Upper lobe of left lung (tissue), 6 donors: ENCODE measurements at regions not wholly inside any gene's neighbourhood (a gene's known extent, or its start where the extent isn't known, plus 50 kb on each side); places are given as distances from the start of the nearest gene placed in this dataset.

Source experiments
- ATAC-seq, 2 donors: fragments of 200-7000 bp; cut with Tn5 transposase; one replicate each; pipeline ENCODE4 v1.9.1; 2022; ENCODE audit warnings: mild to moderate bottlenecking in 2 of 2, moderate library complexity in 2 of 2; ENCODE audit not compliant: low FRiP score in 2 of 2
- DNase-seq, 2 donors: peaks; one replicate each; pipeline ENCODE4 v3.0.0-alpha.2; 2019 to 2020
- H3K27ac ChIP-seq, 4 donors: fragments of 200-600 bp; sonication (generic); one replicate each; pipeline ENCODE4 v1.5.1; 2016 to 2019
- H3K27me3 ChIP-seq, 4 donors: fragments of 200-600 bp; sonication (generic); one replicate each; pipeline ENCODE4 v1.5.1; 2017 to 2019
- H3K36me3 ChIP-seq, 4 donors: fragments of 200-600 bp; sonication (generic); one replicate each; pipeline ENCODE4 v1.5.1; 2016 to 2019
- H3K4me1 ChIP-seq, 4 donors: fragments of 200-600 bp; sonication (generic); one replicate each; pipeline ENCODE4 v1.5.1; 2018 to 2019
- H3K4me3 ChIP-seq, 4 donors: fragments of 200-600 bp; sonication (generic); one replicate each; pipeline ENCODE4 v1.5.1; 2017 to 2019; ENCODE audit warnings: mild to moderate bottlenecking in 2 of 4, moderate library complexity in 1 of 4
- H3K9me3 ChIP-seq, 4 donors: fragments of 200-600 bp; sonication (generic); one replicate each; pipeline ENCODE4 v1.5.1; 2018 to 2019
- EP300 ChIP-seq, 4 donors: sonication (generic); formaldehyde crosslinking; IDR thresholded peaks; one replicate each; pipeline ENCODE4 v1.5.1; 2017; ENCODE audit warnings: antibody characterized with exemption in 4 of 4, control low read depth in 2 of 4
- POLR2A ChIP-seq, 4 donors: fragments of 450-650 bp; IDR thresholded peaks; one replicate each; pipeline ENCODE4 v1.5.1; 2016 to 2017; ENCODE audit warnings: antibody characterized with exemption in 4 of 4, mild to moderate bottlenecking in 2 of 4
- POLR2AphosphoS5 ChIP-seq, 2 donors: sonication (generic); formaldehyde crosslinking; IDR thresholded peaks; one replicate each; pipeline ENCODE4 v1.5.1; 2017; ENCODE audit warnings: antibody characterized with exemption in 2 of 2
- WGBS, 2 donors: methylation state at CpG; one replicate each; pipeline ENCODE4 v1.1.5; 2017 to 2018; 5-methylcytosine and 5-hydroxymethylcytosine counted together
- TF ChIP-seq, protein P1 (sequence below), 6 experiments: fragments of 450-650 bp in 4 of 6; fragments of 200-600 bp in 2 of 6; sonication (generic) in 2 of 6; IDR thresholded peaks; one replicate each; pipeline ENCODE4 v1.5.1; 2016 to 2019; ENCODE audit warnings: antibody characterized with exemption in 6 of 6
- donor health status: DM: no; HTN: no; CAD: no; lungs with moderate emphysema.
- donor health status: DM: no; HTN: yes; CAD: no; lungs with severe emphysema.

DNA sequence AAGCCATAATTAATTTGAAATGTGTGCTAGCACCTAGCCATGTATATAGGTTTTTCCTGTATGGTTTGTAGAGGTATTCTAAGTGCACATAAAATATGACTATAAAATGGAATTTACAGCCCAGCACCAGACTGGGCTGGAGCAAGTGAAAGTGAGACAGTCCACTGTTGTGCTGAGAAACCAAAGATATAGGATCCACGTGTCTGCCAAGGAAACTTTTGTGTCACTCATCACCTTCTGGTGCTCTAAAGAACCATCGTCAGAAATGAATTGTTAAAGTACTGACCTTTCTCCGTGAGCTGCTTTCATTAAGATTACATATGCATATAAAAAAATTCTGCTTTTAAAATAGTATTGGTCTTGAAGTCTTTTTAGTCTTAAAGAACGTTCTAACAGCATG, 141.0 kb upstream of the ZC3H11B start:
- 59 to 77% methylated on average over 4 of the region's 4 CpGs for WGBS, 2 donors
- Histone ChIP-seq H3K36me3 (no peaks in the 10 kb centered on the region), H3K27me3 (no peaks in the 10 kb centered on the region), H3K9me3 (no peaks in the 10 kb centered on the region), H3K4me3 (no peak overlapping the region), H3K4me1 (peaks cover 0 to 7% (median 3%) of the 10 kb centered on the region in 4 donors), H3K27ac (no peak overlapping the region)
- TF ChIP-seq, protein P1, sequence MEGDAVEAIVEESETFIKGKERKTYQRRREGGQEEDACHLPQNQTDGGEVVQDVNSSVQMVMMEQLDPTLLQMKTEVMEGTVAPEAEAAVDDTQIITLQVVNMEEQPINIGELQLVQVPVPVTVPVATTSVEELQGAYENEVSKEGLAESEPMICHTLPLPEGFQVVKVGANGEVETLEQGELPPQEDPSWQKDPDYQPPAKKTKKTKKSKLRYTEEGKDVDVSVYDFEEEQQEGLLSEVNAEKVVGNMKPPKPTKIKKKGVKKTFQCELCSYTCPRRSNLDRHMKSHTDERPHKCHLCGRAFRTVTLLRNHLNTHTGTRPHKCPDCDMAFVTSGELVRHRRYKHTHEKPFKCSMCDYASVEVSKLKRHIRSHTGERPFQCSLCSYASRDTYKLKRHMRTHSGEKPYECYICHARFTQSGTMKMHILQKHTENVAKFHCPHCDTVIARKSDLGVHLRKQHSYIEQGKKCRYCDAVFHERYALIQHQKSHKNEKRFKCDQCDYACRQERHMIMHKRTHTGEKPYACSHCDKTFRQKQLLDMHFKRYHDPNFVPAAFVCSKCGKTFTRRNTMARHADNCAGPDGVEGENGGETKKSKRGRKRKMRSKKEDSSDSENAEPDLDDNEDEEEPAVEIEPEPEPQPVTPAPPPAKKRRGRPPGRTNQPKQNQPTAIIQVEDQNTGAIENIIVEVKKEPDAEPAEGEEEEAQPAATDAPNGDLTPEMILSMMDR (IDR thresholded peaks at IDR 0.05), result no peak
- TF ChIP-seq EP300 (IDR thresholded peaks at IDR 0.05), result no peak
- TF ChIP-seq POLR2A (IDR thresholded peaks at IDR 0.05), result no peak
- TF ChIP-seq POLR2AphosphoS5 (IDR thresholded peaks at IDR 0.05), result no peak
- DNase-seq (no peak), ATAC-seq (no peak)

DNA sequence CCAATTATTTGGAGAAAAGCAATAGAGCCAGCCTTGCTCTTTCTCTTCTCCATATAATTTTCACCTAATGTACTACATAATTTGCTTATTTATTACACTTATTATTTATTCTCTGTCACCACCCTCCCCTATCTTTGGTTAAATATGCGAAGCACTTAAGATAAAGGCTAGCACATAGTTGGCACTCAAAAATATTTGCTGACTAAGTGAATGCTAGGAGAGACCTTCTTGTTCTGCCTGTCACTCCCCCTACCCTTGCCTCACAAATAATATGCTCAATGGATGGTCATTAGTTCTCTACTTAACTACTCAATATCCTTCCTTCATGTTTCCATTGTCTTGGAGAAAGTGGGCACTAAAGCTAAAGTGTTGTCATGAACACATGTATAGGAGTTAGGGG, 139.7 kb upstream of the ZC3H11B start:
- Histone ChIP-seq H3K4me1 (peaks cover 0 to under 1% (median 0%) of the 10 kb centered on the region in 4 donors), H3K4me3 (no peak overlapping the region), H3K27me3 (no peaks in the 10 kb centered on the region), H3K36me3 (no peaks in the 10 kb centered on the region), H3K9me3 (no peaks in the 10 kb centered on the region), H3K27ac (no peak overlapping the region)
- DNase-seq (no peak), ATAC-seq (no peak)
- TF ChIP-seq EP300 (IDR thresholded peaks at IDR 0.05) (no peak), POLR2A (IDR thresholded peaks at IDR 0.05) (no peak), POLR2AphosphoS5 (IDR thresholded peaks at IDR 0.05) (no peak)
- TF ChIP-seq, protein P1 (IDR thresholded peaks at IDR 0.05), result no peak
- WGBS, 2 donors, result 0% methylated on average over 1 of the region's 1 CpG

DNA sequence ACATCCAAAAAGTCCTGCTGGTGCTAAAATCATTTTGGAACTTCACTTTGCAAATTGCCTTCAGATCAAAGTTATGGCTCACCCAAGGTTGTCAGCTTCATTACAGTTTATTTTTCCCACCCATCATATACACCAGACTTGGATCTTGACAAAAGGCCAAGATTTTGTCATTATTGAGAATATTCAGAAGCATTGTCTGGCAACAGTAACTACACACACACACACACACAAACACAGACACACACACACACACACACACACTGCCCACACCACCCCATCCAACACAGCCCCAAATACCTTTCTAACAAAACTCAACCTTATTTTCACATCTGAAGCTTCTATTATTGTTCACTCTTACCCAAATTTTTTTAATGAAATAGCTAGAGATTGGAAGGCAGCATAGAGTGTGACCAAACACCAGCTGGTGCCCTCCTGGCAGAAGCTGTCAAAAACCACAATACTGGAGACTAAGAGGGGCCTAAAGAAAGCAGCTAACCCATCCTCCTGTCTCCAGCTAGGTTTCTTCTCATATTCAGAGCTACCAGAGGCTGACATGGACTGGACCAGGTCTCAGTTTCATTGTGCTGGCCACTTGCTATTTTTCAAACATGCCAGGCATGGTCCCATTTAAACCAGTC, 139.1 kb upstream of the ZC3H11B start:
- DNase-seq (no peak), ATAC-seq (no peak)
- H3K27me3 ChIP-seq, result no peaks in the 10 kb centered on the region
- TF ChIP-seq POLR2AphosphoS5 (IDR thresholded peaks at IDR 0.05) (no peak), EP300 (IDR thresholded peaks at IDR 0.05) (no peak), POLR2A (IDR thresholded peaks at IDR 0.05) (no peak)
- TF ChIP-seq, protein P1 (IDR thresholded peaks at IDR 0.05), result no peak
- H3K9me3 ChIP-seq, result no peaks in the 10 kb centered on the region
- no peaks in the 10 kb centered on the region for H3K36me3 ChIP-seq
- H3K27ac ChIP-seq, result no peak overlapping the region
- no peak overlapping the region for H3K4me3 ChIP-seq
- no peaks in the 10 kb centered on the region for H3K4me1 ChIP-seq

DNA sequence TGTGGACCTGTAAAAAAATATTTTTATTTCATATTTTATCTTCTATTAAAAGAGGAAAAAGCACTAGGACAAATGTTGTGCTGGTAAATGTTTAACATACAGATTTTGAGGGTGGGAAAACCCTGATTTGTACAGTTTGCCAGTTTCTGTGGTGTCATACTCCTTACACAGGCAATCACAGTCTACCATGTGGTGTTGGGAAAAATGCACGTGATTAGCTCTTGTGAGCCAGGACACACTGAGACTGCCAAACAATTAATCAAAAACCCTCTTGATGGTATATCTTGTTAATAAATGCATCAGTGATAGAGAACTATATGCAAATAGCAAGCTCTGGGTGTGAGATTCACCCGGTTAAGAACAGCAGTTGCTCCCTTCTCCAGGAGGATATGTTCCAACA, 136.5 kb upstream of the ZC3H11B start:
- Histone ChIP-seq H3K27me3 (no peaks in the 10 kb centered on the region), H3K36me3 (no peaks in the 10 kb centered on the region), H3K9me3 (no peaks in the 10 kb centered on the region), H3K27ac (no peak overlapping the region), H3K4me1 (peaks cover 0 to 3% (median 0%) of the 10 kb centered on the region in 4 donors), H3K4me3 (no peak overlapping the region)
- WGBS, 2 donors, result 44 to 45% methylated on average over 2 of the region's 2 CpGs
- ATAC-seq (no peak), DNase-seq (no peak)
- TF ChIP-seq POLR2AphosphoS5 (IDR thresholded peaks at IDR 0.05) (no peak), POLR2A (IDR thresholded peaks at IDR 0.05) (no peak), EP300 (IDR thresholded peaks at IDR 0.05) (no peak)
- TF ChIP-seq, protein P1 (IDR thresholded peaks at IDR 0.05), result no peak

DNA sequence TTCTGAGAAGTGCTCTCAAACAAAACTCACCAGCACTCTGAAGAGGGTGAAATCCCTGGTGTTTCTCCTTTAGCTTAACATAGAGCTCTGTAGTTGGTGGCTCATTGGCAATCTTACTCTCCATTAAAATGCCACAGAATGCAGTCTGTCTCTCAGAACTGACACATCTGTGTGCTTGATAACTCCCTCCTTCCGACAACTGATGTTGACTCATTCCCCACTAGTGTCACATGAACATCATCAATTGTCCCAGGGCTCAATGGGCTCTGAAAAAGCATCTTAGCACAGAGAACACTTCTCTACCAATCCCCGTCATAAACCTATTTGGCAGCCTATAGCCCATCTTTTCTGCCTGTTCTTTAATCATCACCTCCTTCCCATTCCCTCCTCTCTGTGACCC, 133.2 kb upstream of the ZC3H11B start:
- Histone ChIP-seq H3K27ac (no peak overlapping the region), H3K27me3 (no peaks in the 10 kb centered on the region), H3K36me3 (no peaks in the 10 kb centered on the region), H3K4me3 (no peak overlapping the region), H3K9me3 (no peaks in the 10 kb centered on the region), H3K4me1 (peaks cover 0 to 3% (median 0%) of the 10 kb centered on the region in 4 donors)
- no peak for DNase-seq
- 92 to 97% methylated on average over 2 of the region's 2 CpGs for WGBS, 2 donors
- no peak for ATAC-seq
- TF ChIP-seq, protein P1 (IDR thresholded peaks at IDR 0.05), result no peak
- TF ChIP-seq POLR2AphosphoS5 (IDR thresholded peaks at IDR 0.05) (no peak), EP300 (IDR thresholded peaks at IDR 0.05) (no peak), POLR2A (IDR thresholded peaks at IDR 0.05) (no peak)
